ENCODE measurements at regions not wholly inside any gene's neighbourhood (a gene's known extent, or its start where the extent isn't known, plus 50 kb on each side); places are given as distances from the start of the nearest gene placed in this dataset.

GRCh38 chr18:73220663-73221062 lies 352.9 kb upstream of the NETO1 start:
- no peak for DNase-seq (ENCODE audit: extremely low spot score)
- H3K27me3 ChIP-seq: no peaks in the 10 kb centered on the region
- no peaks in the 10 kb centered on the region for H3K36me3 ChIP-seq
- no peaks in the 10 kb centered on the region for H3K4me1 ChIP-seq
- no peak overlapping the region for H3K27ac ChIP-seq (replicated peaks in 1 of 4)
- intact Hi-C loops (cut with DNase I): no loop called here
- peaks cover 0 to 21% (median 16%) of the 10 kb centered on the region in 4 donors for H3K9me3 ChIP-seq
- no peak overlapping the region for H3K4me3 ChIP-seq
- TF ChIP-seq POLR2AphosphoS5 (IDR thresholded peaks at IDR 0.05): no peak
- no peak for TF ChIP-seq EP300 (IDR thresholded peaks at IDR 0.05)
- TF ChIP-seq CTCF (IDR thresholded peaks at IDR 0.05): no peak
- TF ChIP-seq POLR2A (IDR thresholded peaks at IDR 0.05; ENCODE audit: low read depth): no peak
- WGBS: 88% methylated on average over 5 of the region's 5 CpGs

- DNase-seq (ENCODE audit: extremely low spot score): no peak
- Histone ChIP-seq H3K4me1 (no peaks in the 10 kb centered on the region), H3K4me3 (no peak overlapping the region), H3K36me3 (no peaks in the 10 kb centered on the region), H3K27ac (replicated peaks in 1 of 4) (no peak overlapping the region), H3K27me3 (no peaks in the 10 kb centered on the region), H3K9me3 (peaks cover 0 to 21% (median 16%) of the 10 kb centered on the region in 4 donors)
- TF ChIP-seq POLR2A (IDR thresholded peaks at IDR 0.05; ENCODE audit: low read depth): no peak
- TF ChIP-seq POLR2AphosphoS5 (IDR thresholded peaks at IDR 0.05): no peak
- TF ChIP-seq EP300 (IDR thresholded peaks at IDR 0.05): no peak
- no peak for TF ChIP-seq CTCF (IDR thresholded peaks at IDR 0.05)
- WGBS: 43% methylated on average over 2 of the region's 2 CpGs
- intact Hi-C loops (cut with DNase I): no loop called here
Observed at GRCh38 chr18:73218293-73218692, 350.5 kb upstream of the NETO1 start.

GRCh38 chr18:73214970-73215369 lies 347.2 kb upstream of the NETO1 start:
- Histone ChIP-seq H3K9me3 (peaks cover 0 to 10% (median 5%) of the 10 kb centered on the region in 4 donors), H3K4me3 (no peak overlapping the region), H3K4me1 (no peaks in the 10 kb centered on the region), H3K27me3 (no peaks in the 10 kb centered on the region), H3K36me3 (no peaks in the 10 kb centered on the region), H3K27ac (replicated peaks in 1 of 4) (no peak overlapping the region)
- 84% methylated on average over 7 of the region's 7 CpGs for WGBS
- no peak for DNase-seq (ENCODE audit: extremely low spot score)
- intact Hi-C loops (cut with DNase I): no loop called here
- no peak for TF ChIP-seq CTCF (IDR thresholded peaks at IDR 0.05)
- no peak for TF ChIP-seq EP300 (IDR thresholded peaks at IDR 0.05)
- no peak for TF ChIP-seq POLR2A (IDR thresholded peaks at IDR 0.05; ENCODE audit: low read depth)

GRCh38 chr18:73212442-73212841 lies 344.7 kb upstream of the NETO1 start:
- H3K9me3 ChIP-seq: no peaks in the 10 kb centered on the region
- TF ChIP-seq CTCF (IDR thresholded peaks at IDR 0.05): no peak
- TF ChIP-seq POLR2A (IDR thresholded peaks at IDR 0.05; ENCODE audit: low read depth): no peak
- TF ChIP-seq EP300 (IDR thresholded peaks at IDR 0.05): no peak
- no peak for TF ChIP-seq POLR2AphosphoS5 (IDR thresholded peaks at IDR 0.05)
- H3K4me3 ChIP-seq: no peak overlapping the region
- no peak for DNase-seq (ENCODE audit: extremely low spot score)
- intact Hi-C loops (cut with DNase I): no loop called here
- H3K4me1 ChIP-seq: no peaks in the 10 kb centered on the region
- H3K27me3 ChIP-seq: no peaks in the 10 kb centered on the region
- 62% methylated on average over 4 of the region's 4 CpGs for WGBS
- H3K27ac ChIP-seq (replicated peaks in 1 of 4): no peak overlapping the region
- H3K36me3 ChIP-seq: no peaks in the 10 kb centered on the region

- Histone ChIP-seq H3K4me3 (no peak overlapping the region), H3K36me3 (no peaks in the 10 kb centered on the region), H3K4me1 (no peaks in the 10 kb centered on the region), H3K9me3 (no peaks in the 10 kb centered on the region), H3K27me3 (no peaks in the 10 kb centered on the region), H3K27ac (replicated peaks in 1 of 4) (no peak overlapping the region)
- DNase-seq (ENCODE audit: extremely low spot score): no peak
- intact Hi-C loops (cut with DNase I): no loop called here
- 80% methylated on average over 6 of the region's 6 CpGs for whole genome bisulfite sequencing
- TF ChIP-seq EP300 (IDR thresholded peaks at IDR 0.05): no peak
- TF ChIP-seq POLR2A (IDR thresholded peaks at IDR 0.05; ENCODE audit: low read depth): no peak
- no peak for TF ChIP-seq CTCF (IDR thresholded peaks at IDR 0.05)
- TF ChIP-seq POLR2AphosphoS5 (IDR thresholded peaks at IDR 0.05): no peak
Observed at GRCh38 chr18:73201940-73202339, 334.2 kb upstream of the NETO1 start.
